ENCODE measurements at regions not wholly inside any gene's neighbourhood (a gene's known extent, or its start where the extent isn't known, plus 50 kb on each side); places are given as distances from the start of the nearest gene placed in this dataset.

GRCh38 chr3:77887611-77888010 is 847.7 kb downstream of the ROBO2 start:
- H3K27ac Mint-ChIP-seq, result no peak overlapping the region
- H3K9me3 Mint-ChIP-seq, result no peaks in the 10 kb centered on the region
- H3K4me3 Mint-ChIP-seq, result no peak overlapping the region
- TF ChIP-seq CTCF (conservative IDR thresholded peaks at IDR 0.05), result no peak
- DNase-seq (ENCODE audit: extremely low spot score, unreplicated experiment), result no peak
- no peaks in the 10 kb centered on the region for H3K27me3 Mint-ChIP-seq
- no peaks in the 10 kb centered on the region for H3K4me1 Mint-ChIP-seq (ENCODE audit: unreplicated experiment)
- H3K36me3 Mint-ChIP-seq, result no peaks in the 10 kb centered on the region

DNA sequence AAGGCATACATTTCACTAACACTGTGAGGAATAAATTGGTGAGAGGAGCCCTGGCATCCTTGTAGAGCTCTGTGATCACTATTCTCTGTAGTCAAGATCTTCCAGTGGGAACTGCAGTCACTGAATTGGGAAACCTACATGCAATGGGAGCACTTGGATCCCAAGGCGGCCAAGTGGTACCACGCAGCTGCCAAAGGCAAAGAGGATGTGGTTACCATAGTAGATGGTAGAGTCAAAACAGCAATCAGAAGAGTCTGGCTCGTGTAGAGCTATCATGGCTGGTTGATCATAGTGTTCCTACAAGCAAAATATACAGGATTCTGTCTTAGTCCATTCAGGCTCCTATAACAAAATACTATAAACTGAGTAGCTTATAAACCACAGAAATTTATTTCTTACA is 849.7 kb downstream of the ROBO2 start:
- H3K9me3 Mint-ChIP-seq, result peaks cover 5% of the 10 kb centered on the region
- H3K4me1 Mint-ChIP-seq (ENCODE audit: unreplicated experiment), result no peaks in the 10 kb centered on the region
- no peak overlapping the region for H3K4me3 Mint-ChIP-seq
- TF ChIP-seq CTCF (conservative IDR thresholded peaks at IDR 0.05), result no peak
- no peak overlapping the region for H3K27ac Mint-ChIP-seq
- no peaks in the 10 kb centered on the region for H3K36me3 Mint-ChIP-seq
- no peak for DNase-seq (ENCODE audit: extremely low spot score, unreplicated experiment)
- H3K27me3 Mint-ChIP-seq, result no peaks in the 10 kb centered on the region

DNA sequence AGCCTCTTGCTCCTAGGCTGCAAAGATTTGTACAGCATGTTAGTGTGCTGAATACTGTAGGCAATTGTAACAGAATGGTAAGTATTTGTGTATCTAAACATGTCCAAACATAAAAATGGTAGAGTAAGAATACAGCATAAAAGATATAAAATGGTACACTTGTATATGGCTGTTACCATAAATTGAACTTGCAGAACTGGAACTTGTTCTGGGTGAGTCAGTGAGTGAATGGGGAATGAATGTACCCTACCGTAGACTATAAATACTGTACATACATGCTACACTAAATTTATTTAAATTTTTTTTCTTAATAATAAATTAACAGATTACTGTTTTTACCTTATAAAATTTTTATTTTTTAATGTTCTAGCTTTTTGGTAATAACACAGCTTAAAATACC is 858.7 kb downstream of the ROBO2 start:
- H3K4me3 Mint-ChIP-seq, result no peak overlapping the region
- TF ChIP-seq CTCF (conservative IDR thresholded peaks at IDR 0.05), result no peak
- H3K36me3 Mint-ChIP-seq, result no peaks in the 10 kb centered on the region
- no peak for DNase-seq (ENCODE audit: extremely low spot score, unreplicated experiment)
- peaks cover 12% of the 10 kb centered on the region for H3K9me3 Mint-ChIP-seq
- H3K27me3 Mint-ChIP-seq, result no peaks in the 10 kb centered on the region
- H3K27ac Mint-ChIP-seq, result no peak overlapping the region
- H3K4me1 Mint-ChIP-seq (ENCODE audit: unreplicated experiment), result no peaks in the 10 kb centered on the region

DNA sequence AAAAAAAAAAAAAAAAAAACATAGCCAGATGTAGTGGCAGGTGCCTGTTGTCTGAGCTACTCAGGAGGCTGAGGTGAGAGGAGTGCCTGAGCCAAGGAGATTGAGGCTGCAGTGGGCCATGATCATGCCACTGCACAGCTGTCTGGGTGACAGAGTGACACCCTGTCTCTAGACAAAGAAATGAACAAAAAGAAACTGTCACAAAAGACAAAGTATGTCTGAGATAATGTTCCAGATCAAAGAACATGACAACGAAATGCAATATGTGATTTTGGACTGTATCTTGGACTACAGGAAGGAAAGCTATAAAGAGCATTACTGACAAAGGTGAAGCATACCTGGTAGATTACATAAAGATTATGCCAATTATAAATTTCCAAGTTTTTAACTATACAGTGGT is 862.8 kb downstream of the ROBO2 start:
- Mint-ChIP-seq H3K27ac (no peak overlapping the region), H3K4me1 (ENCODE audit: unreplicated experiment) (no peaks in the 10 kb centered on the region), H3K27me3 (no peaks in the 10 kb centered on the region), H3K9me3 (peaks cover 4% of the 10 kb centered on the region), H3K4me3 (no peak overlapping the region), H3K36me3 (no peaks in the 10 kb centered on the region)
- no peak for TF ChIP-seq CTCF (conservative IDR thresholded peaks at IDR 0.05)
- no peak for DNase-seq (ENCODE audit: extremely low spot score, unreplicated experiment)

GRCh38 chr3:77906102-77906709 is 866.3 kb downstream of the ROBO2 start:
- H3K9me3 Mint-ChIP-seq, result no peaks in the 10 kb centered on the region
- H3K4me1 Mint-ChIP-seq (ENCODE audit: unreplicated experiment), result no peaks in the 10 kb centered on the region
- no peak overlapping the region for H3K27ac Mint-ChIP-seq
- no peaks in the 10 kb centered on the region for H3K27me3 Mint-ChIP-seq
- H3K4me3 Mint-ChIP-seq, result no peak overlapping the region
- DNase-seq (ENCODE audit: extremely low spot score, unreplicated experiment), result no peak
- H3K36me3 Mint-ChIP-seq, result no peaks in the 10 kb centered on the region
- no peak for TF ChIP-seq CTCF (conservative IDR thresholded peaks at IDR 0.05)
